Activated T-cell treated with anti-CD3 and anti-CD28 coated beads for 1 hour (primary cell): ENCODE measurements at regions not wholly inside any gene's neighbourhood (a gene's known extent, or its start where the extent isn't known, plus 50 kb on each side); places are given as distances from the start of the nearest gene placed in this dataset.

Source experiments
- DNase-seq: peaks from one replicate; pipeline ENCODE4 v3.0.0-alpha.2; 2020; ENCODE audit warnings: low read depth

DNA sequence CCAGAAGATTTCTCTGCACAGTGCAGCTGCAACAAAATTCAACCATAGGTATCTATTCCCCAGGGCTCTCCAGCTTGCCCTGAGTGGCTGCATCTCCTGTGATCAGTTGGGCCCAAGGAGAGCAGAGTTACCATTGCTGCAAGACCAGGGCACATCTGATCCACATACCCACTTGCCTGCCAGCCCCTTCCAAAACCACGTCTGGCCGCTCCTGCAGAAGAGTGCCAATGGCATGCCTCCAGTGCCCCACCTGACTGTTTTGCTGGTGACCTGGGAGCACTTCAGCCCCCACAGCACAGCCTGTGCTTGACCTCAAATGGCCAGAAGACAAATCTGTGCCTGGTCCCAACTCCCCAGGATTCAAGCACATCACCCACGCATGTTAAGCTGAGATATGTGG is 526.1 kb upstream of the GBE1 start:
- DNase-seq: no peak

- no peak for DNase-seq
Observed at GRCh38 chr3:82281205-82281604, 519.8 kb upstream of the GBE1 start.

DNA sequence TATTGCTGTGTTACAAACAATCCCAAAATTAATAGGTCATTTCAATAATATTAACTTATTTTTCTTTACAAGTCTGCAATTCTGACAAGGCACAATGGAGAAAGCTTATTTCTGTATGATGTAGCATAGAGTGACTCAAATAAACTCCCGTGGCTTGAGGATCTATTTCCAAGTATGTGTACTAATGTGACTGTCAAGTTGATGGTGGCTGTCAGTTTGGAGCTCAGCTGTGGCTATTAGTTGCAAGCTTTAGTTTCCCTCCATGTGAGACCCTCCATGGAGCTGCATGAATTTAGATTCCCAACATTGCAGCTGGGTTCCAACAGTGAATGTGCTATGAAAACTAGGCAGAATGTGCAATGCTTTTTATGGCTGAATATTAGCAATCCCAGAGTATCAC is 515.5 kb upstream of the GBE1 start:
- DNase-seq: no peak

DNA sequence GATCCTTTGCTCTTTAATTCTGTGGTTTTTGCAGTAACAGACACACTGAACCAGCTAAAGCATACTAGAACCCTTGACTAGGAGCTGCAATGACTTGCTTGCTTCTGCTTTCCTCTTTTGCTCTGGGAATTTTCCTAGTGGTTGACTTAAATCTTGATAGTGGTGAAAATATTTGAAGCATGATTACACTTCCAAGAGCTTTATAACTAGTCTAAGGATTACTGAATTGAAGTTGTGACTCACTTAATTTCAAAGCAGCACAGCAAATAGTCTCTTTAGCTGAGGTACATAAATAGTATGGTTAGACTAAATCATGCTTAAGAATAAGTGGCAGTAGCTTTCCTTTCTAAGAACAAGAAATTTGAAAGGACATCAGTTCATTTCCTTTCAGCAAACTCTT is 513.5 kb upstream of the GBE1 start:
- no peak for DNase-seq

DNA sequence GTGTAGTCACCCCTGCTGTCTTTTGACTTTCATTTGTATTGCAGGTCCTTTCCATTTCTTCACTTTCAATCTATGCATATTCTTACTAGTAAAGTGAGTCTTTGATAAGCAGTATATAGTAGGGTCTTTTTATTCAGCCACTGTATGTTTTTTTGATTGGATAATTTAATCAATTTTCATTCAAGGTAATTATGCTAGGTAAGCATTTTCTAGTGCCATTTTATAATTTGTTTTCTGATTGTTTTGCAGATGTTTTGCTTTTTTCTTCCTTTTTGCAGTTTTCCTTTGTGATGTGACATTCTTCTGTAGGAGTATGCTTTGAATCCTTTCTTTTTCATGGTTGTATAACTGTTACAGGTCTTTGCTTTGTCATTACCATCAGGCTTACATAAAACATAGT is 504.3 kb upstream of the GBE1 start:
- no peak for DNase-seq

DNA sequence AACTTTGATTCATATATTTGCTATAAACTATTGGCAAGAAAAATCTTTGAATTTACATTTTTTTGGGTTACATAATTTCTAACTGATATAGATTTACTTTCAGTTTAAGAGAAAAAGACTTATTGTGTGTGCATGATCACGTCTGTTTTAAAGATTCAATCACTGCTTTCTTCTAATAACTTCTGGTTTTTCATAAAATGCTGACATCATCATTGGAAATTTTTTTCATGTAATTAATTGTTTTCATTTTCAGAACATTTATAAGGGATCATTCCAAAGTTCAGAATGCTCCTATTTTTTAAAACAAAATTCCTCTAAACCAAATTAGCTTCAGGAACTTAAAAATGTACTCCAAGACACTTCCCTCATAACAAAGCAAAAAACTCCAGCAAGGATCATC is 500.7 kb upstream of the GBE1 start:
- DNase-seq: no peak

DNA sequence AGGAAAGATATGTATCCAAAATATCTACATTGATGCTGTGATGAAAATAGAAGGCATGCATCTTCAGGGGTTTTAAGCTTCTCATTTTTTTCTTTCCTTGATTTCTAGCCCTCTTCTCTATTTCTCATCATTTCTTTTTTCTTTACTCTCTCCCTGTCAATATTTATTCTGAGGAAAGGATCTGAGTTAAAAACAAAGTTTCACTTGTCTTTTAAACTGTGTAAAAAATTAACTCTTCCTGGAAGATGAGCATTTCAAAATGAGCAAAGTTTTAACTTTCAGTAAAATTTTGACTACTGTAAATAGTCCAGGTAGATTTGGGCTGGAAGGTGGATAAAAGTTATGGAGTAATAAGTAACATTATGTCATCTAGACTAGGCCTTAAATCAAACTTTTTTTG is 500.2 kb upstream of the GBE1 start:
- no peak for DNase-seq

- DNase-seq: no peak
Observed at GRCh38 chr3:82261013-82261412, 499.6 kb upstream of the GBE1 start.

- no peak for DNase-seq
Observed at GRCh38 chr3:82259994-82260393, 498.5 kb upstream of the GBE1 start.

GRCh38 chr3:82240322-82240721 is 478.9 kb upstream of the GBE1 start:
- DNase-seq: no peak

GRCh38 chr3:82236257-82236656 is 474.8 kb upstream of the GBE1 start:
- DNase-seq: no peak

GRCh38 chr3:82229397-82229796 is 468.0 kb upstream of the GBE1 start:
- no peak for DNase-seq

GRCh38 chr3:82224661-82225060 is 463.2 kb upstream of the GBE1 start:
- no peak for DNase-seq

DNA sequence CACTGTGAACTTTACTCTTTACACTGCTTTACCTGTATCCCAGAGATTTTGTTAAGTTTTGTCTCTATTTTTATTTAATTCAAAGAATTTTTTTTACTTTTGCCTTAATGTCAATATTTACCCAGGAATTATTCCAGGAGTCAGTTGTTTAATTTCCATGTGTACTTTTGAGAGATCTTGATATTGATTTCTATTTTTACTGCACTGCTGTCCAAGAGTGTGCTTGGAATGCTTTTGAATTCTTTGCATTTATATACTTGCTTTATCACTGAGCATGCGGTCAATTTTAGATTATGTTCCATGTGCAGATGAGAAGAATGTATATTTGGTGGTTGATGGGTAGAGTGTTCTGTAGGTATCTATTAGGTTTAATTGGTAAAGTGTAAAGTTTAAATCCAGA is 461.0 kb upstream of the GBE1 start:
- no peak for DNase-seq

DNA sequence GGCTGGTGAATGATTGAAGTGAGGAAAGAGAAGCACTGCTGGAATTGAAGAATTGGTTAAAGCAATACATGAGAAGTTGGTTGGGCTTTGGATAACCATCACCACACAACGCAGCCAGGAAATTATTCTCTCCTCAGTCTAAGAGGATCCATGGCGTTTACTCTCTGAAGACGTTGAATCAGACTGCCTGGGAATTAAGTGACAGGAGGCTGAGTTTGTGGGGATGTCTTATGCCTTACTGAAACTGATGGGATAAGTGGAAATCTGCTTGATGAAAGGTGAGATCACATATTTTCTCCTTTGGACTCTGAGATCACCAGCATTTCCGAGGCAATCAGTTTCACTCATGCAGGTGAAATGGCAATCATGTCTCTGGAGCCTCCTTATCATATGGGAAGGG is 456.1 kb upstream of the GBE1 start:
- DNase-seq: no peak

GRCh38 chr3:82208002-82208710 is 446.7 kb upstream of the GBE1 start:
- no peak for DNase-seq

DNA sequence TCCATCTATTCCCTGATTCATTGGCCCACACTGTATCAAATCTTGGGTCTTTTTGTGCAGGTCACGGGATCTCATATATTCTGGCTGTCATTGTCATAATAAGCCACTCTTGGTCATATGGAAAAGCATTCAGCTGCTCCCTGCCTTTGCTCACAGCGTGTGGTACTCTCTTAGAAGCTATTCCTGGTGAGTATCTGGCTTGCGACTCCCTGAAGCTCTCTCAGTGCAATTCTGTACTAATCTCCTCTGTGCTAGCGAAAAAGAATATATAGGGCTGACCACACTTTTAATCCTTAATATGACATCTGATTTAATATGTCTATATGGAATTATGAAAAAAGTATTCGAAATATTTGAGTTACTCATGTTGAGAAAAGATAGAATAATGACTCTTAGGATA is 440.8 kb upstream of the GBE1 start:
- DNase-seq: no peak

DNA sequence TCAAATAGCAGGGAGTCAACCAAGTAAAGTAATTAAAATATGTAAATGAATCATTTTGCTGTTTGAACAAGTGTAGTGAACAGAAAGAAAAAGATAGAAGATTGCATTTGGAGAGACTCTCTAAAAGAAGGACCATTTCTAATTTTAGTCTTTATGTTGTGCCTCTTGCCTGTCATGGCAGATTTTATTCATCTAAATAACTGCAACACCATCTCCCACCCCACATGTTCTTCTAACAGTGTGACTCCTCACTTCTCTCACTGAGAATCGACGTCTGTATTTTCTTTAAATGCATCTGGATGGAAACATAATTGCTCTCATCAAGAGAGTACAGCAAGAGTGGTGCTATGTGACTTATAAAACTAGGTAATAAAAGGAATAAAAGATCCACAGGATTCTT is 439.9 kb upstream of the GBE1 start:
- DNase-seq: no peak

DNA sequence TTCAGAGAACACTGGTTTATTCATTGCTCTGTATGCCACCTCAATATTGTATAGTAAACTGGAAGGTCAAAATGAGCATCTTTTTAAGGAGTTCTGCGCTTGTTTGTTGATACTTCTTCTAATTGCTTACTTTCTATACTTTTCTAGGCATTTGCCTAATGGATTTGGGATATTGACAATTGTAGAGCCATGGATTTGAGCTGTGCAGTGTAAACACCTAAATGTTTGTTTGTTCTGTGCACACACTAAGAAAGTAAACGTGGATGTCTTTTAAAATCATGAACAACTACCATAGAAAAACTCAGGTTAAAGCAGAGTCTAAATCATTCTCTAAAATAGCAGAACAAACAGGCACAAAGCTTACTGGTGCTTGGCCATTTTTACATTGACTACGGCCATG is 436.6 kb upstream of the GBE1 start:
- DNase-seq: no peak

DNA sequence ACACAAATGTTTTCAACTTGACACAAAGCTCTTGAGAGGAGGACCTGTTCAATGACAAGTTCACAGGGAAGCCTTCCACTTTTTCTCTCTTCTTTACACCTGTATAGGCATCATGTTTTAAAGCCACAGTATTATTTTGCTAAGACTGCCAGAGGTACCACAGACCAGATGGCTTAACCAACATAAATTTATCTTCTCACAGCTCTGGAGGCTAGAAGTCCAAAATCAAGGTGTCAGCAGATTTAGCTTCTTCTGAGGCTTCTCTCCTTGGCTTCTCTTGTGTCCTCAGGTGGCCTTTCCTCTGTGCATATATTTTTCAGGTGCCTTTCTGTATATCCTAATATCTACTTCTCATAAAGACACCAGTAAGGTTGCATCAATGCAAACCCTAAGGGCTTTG is 435.2 kb upstream of the GBE1 start:
- no peak for DNase-seq

- no peak for DNase-seq
Observed at GRCh38 chr3:82194870-82195269, 433.4 kb upstream of the GBE1 start.

- DNase-seq: no peak
Observed at GRCh38 chr3:82186017-82186416, 424.6 kb upstream of the GBE1 start.

DNA sequence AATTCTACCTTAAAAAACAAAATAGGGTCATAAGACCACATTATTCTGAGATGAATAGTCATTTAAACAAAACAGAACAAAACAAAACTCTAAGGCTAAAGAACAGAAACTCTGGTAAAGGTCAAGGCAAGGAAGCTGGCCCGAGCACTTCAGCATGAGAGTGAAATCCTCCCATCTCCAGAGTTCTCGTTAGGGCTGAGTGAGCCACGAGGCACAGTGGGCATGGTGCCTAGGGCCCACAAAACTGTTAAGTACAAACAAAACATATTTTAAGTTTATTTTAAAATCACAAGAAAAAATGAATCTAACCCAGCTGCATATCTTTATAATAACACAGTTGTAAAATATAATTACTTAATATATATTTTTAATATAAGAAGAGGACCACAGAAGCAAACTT is 417.8 kb upstream of the GBE1 start:
- DNase-seq: no peak

- DNase-seq: no peak
Observed at GRCh38 chr3:82178291-82178690, 416.8 kb upstream of the GBE1 start.

GRCh38 chr3:82177774-82178173 is 416.3 kb upstream of the GBE1 start:
- no peak for DNase-seq
